Endothelial cell of umbilical vein (primary cell): ENCODE measurements at regions not wholly inside any gene's neighbourhood (a gene's known extent, or its start where the extent isn't known, plus 50 kb on each side); places are given as distances from the start of the nearest gene placed in this dataset.
"Not testable (repeated sequence)": the region's sequence is repeated elsewhere in the genome, so short reads cannot be mapped to it uniquely, and the experiment has no call there.

Source experiments
- BruUV-seq: library from RNA; stranded (reverse); fragments of 400-500 nt; replicated peaks from 2 replicates; lab custom pipeline; 2021; lab: Mats Ljungman, UMichigan
- CTCF ChIA-PET: fragments of 300-600, 350-600 bp; sonication (Branson Sonifier 250); formaldehyde crosslinking; loops from one replicate; lab custom pipeline; 2021; ENCODE audit warnings: antibody characterized with exemption, inconsistent platforms; lab: Charles Lee
- POLR2A ChIA-PET: fragments of 300-600, 350-600 bp; sonication (Branson Sonifier 250); formaldehyde crosslinking; loops from one replicate; lab custom pipeline; 2021; ENCODE audit warnings: antibody characterized with exemption, inconsistent platforms; lab: Charles Lee
- DNase-seq: peaks from one replicate; pipeline ENCODE4 v3.0.0-alpha.2; 2011; ENCODE audit warnings: low read depth, low spot score
- FAIRE-seq: peaks from 2 replicates; lab custom pipeline; 2011; peaks lifted over from hg19 to GRCh38; lab: Jason Lieb, UNC
- H2AFZ ChIP-seq: 2 replicates; pipeline ENCODE4 v1.6.0; 2012; ENCODE audit warnings: low read depth, low read length, control low read depth, inconsistent platforms
- H3K27ac ChIP-seq: 2 replicates; pipeline ENCODE4 v1.5.1; 2011; ENCODE audit warnings: low read depth, mild to moderate bottlenecking, control low read depth, low read length, moderate library complexity; ENCODE audit not compliant: insufficient read depth
- H3K27me3 ChIP-seq, 2 experiments: 2 replicates each; pipeline versions ENCODE4 v1.6.0 to v1.6.1; 2011; ENCODE audit warnings: low read length in 2 of 2, mixed read lengths in 1 of 2; ENCODE audit not compliant: control insufficient read depth in 2 of 2, insufficient read depth in 2 of 2
- H3K36me3 ChIP-seq, 2 experiments: 2 replicates in 1 of 2; 3 replicates in 1 of 2; pipeline ENCODE4 v1.5.1; 2011; ENCODE audit warnings: low read length in 2 of 2, mild to moderate bottlenecking in 1 of 2, moderate library complexity in 1 of 2; ENCODE audit not compliant: control insufficient read depth in 2 of 2, insufficient read depth in 2 of 2; ENCODE audit errors: extremely low read depth in 1 of 2
- H3K4me1 ChIP-seq: 3 replicates; pipeline ENCODE4 v1.5.1; 2011; ENCODE audit warnings: mild to moderate bottlenecking, low read length; ENCODE audit not compliant: control insufficient read depth, insufficient read depth; ENCODE audit errors: extremely low read depth
- H3K4me2 ChIP-seq: 2 replicates; pipeline ENCODE4 v1.6.1; 2011; ENCODE audit warnings: low read length, control low read depth, mixed read lengths; ENCODE audit not compliant: insufficient read depth
- H3K4me3 ChIP-seq, 3 experiments: fragments of 200-600 bp in 1 of 3; sonication (generic), shearing (Covaris generic) in 1 of 3; replicated peaks in 1 of 3; 2 replicates each; pipeline ENCODE4 v1.5.1; 2011 to 2016; ENCODE audit warnings: control low read depth in 3 of 3, low read length in 3 of 3, mild to moderate bottlenecking in 2 of 3, inconsistent platforms in 1 of 3, low read depth in 1 of 3, moderate library complexity in 1 of 3; ENCODE audit not compliant: insufficient read depth in 1 of 3
- H3K79me2 ChIP-seq: 2 replicates; pipeline ENCODE4 v1.6.0; 2012; ENCODE audit warnings: low read length, inconsistent platforms; ENCODE audit not compliant: control insufficient read depth, insufficient read depth
- H3K9ac ChIP-seq: replicated peaks from 2 replicates; pipeline ENCODE3; 2011; ENCODE audit warnings: low read length, control low read depth; ENCODE audit not compliant: insufficient read depth; ENCODE audit errors: extremely low read depth
- H3K9me1 ChIP-seq: replicated peaks from 3 replicates; pipeline ENCODE4 v1.6.0; 2011; ENCODE audit warnings: mild to moderate bottlenecking, low read length; ENCODE audit not compliant: control insufficient read depth, insufficient read depth; ENCODE audit errors: extremely low read depth
- H3K9me3 ChIP-seq: replicated peaks from 2 replicates; pipeline ENCODE4 v1.5.1; 2012; ENCODE audit warnings: low read length, inconsistent platforms; ENCODE audit not compliant: control insufficient read depth, insufficient read depth
- H4K20me1 ChIP-seq: replicated peaks from 2 replicates; pipeline ENCODE3; 2011; ENCODE audit warnings: mild to moderate bottlenecking, low read length; ENCODE audit not compliant: control insufficient read depth, insufficient read depth; ENCODE audit errors: extremely low read depth
- CTCF ChIP-seq, 2 donors: IDR thresholded peaks; 1 replicate in 1 of 2; 2 replicates in 1 of 2; pipeline ENCODE4 v1.5.1; 2011; ENCODE audit warnings: low read length in 2 of 2, mild to moderate bottlenecking in 2 of 2, moderate library complexity in 2 of 2, control low read depth in 1 of 2, inconsistent platforms in 1 of 2, low read depth in 1 of 2; ENCODE audit not compliant: insufficient read depth in 1 of 2; ENCODE audit errors: extremely low read depth in 1 of 2
- EZH2 ChIP-seq: IDR thresholded peaks from 2 replicates; pipeline ENCODE4 v1.6.1; 2012; ENCODE audit warnings: borderline replicate concordance, low read depth, mild to moderate bottlenecking, moderate library complexity, low read length, inconsistent platforms; ENCODE audit not compliant: severe bottlenecking
- FOS ChIP-seq: IDR thresholded peaks from 2 replicates; pipeline ENCODE4 v1.6.1; 2011; ENCODE audit warnings: mild to moderate bottlenecking, low read length, moderate library complexity, borderline replicate concordance; ENCODE audit not compliant: insufficient read depth
- GATA2 ChIP-seq: IDR thresholded peaks from 2 replicates; pipeline ENCODE4 v1.7.0; 2011; ENCODE audit warnings: low read depth, mild to moderate bottlenecking, moderate library complexity, mixed read lengths, low read length; ENCODE audit not compliant: insufficient read length, insufficient read depth
- JUN ChIP-seq: IDR thresholded peaks from 2 replicates; pipeline ENCODE4 v1.6.1; 2011; ENCODE audit warnings: borderline replicate concordance, low read depth; ENCODE audit not compliant: insufficient read length, insufficient read depth
- MAX ChIP-seq: IDR thresholded peaks from 2 replicates; pipeline ENCODE4 v1.6.1; 2011; ENCODE audit not compliant: insufficient read depth, insufficient read length
- MYC ChIP-seq: IDR thresholded peaks from one replicate; pipeline ENCODE4 v1.6.1; 2011; ENCODE audit warnings: mild to moderate bottlenecking, low read depth, low read length
- POLR2A ChIP-seq: IDR thresholded peaks from 2 replicates; pipeline ENCODE4 v1.6.1; 2012; ENCODE audit warnings: low read depth, mild to moderate bottlenecking, control low read depth, low read length
- POLR2AphosphoS5 ChIP-seq: IDR thresholded peaks from 2 replicates; pipeline ENCODE4 v1.6.1; 2012; ENCODE audit warnings: low read depth, mild to moderate bottlenecking, control low read depth, low read length, moderate library complexity; ENCODE audit not compliant: insufficient read depth
- dilution Hi-C: fragments of 300-500 bp; cut with MboI; formaldehyde crosslinking; loops from one replicate; pipeline ENCODE4 v1.15.0; 2019; ENCODE audit warnings: low sequenced_read_pairs; ENCODE audit not compliant: extremely low pct_ligation_motif_present
- intact Hi-C: fragments of 100-400 bp; cut with micrococcal nuclease; formaldehyde crosslinking; loops from one replicate; pipeline ENCODE4 v1.10.0; 2022

GRCh38 chr2:84055816-84056215 is 403.3 kb downstream of the SUCLG1 start:
- dilution Hi-C loops: no loop called here
- H3K4me1 ChIP-seq: no peaks in the 10 kb centered on the region

GRCh38 chr2:84054577-84054976 is 404.5 kb downstream of the SUCLG1 start:
- H2AFZ ChIP-seq, H3K4me3 ChIP-seq, H3K36me3 ChIP-seq, dilution Hi-C loops, FAIRE-seq, H3K27ac ChIP-seq, DNase-seq, H3K4me1 ChIP-seq, intact Hi-C loops, POLR2A ChIA-PET, H3K9ac ChIP-seq, H3K27me3 ChIP-seq, H3K79me2 ChIP-seq, H3K9me3 ChIP-seq, H3K4me2 ChIP-seq, H4K20me1 ChIP-seq, H3K9me1 ChIP-seq, BruUV-seq, CTCF ChIA-PET: not testable (repeated sequence)

More at GRCh38 chr2:84055816-84056215, 403.3 kb downstream of the SUCLG1 start:
- Histone ChIP-seq H3K36me3 (no peaks in the 10 kb centered on the region), H2AFZ (no peak overlapping the region), H3K79me2 (no peaks in the 10 kb centered on the region), H3K9me3 (no peaks in the 10 kb centered on the region), H3K9ac (no peak overlapping the region), H3K27ac (no peak overlapping the region), H4K20me1 (no peaks in the 10 kb centered on the region), H3K27me3 (no peaks in the 10 kb centered on the region), H3K4me3 (no peak overlapping the region), H3K4me2 (no peak overlapping the region), H3K9me1 (no peaks in the 10 kb centered on the region)
- no peak for DNase-seq
- no peak for FAIRE-seq
- BruUV-seq: no TSS peak
- intact Hi-C loops: no loop called here
- no peak for TF ChIP-seq MYC
- no peak for TF ChIP-seq FOS
- no peak for TF ChIP-seq POLR2A
- TF ChIP-seq JUN: no peak
- TF ChIP-seq POLR2AphosphoS5: no peak
- no peak for TF ChIP-seq MAX
- TF ChIP-seq GATA2: no peak
- no peak for TF ChIP-seq EZH2
- TF ChIP-seq CTCF (IDR thresholded peaks at IDR 0.05; ENCODE audit: extremely low read depth in 1 of 2, insufficient read depth in 1 of 2, low read depth in 1 of 2, low read length in 2 of 2): no peak
- CTCF ChIA-PET: no interaction called here
- POLR2A ChIA-PET: no interaction called here
